DMS 273 (cell line): ENCODE measurements at regions not wholly inside any gene's neighbourhood (a gene's known extent, or its start where the extent isn't known, plus 50 kb on each side); places are given as distances from the start of the nearest gene placed in this dataset.
"Not testable (repeated sequence)": the region's sequence is repeated elsewhere in the genome, so short reads cannot be mapped to it uniquely, and the experiment has no call there.

Experiments
- DNase-seq: peaks from one replicate; lab custom pipeline; 2025; ENCODE audit not compliant: unreplicated experiment; lab: John Stamatoyannopoulos, UW

DNA sequence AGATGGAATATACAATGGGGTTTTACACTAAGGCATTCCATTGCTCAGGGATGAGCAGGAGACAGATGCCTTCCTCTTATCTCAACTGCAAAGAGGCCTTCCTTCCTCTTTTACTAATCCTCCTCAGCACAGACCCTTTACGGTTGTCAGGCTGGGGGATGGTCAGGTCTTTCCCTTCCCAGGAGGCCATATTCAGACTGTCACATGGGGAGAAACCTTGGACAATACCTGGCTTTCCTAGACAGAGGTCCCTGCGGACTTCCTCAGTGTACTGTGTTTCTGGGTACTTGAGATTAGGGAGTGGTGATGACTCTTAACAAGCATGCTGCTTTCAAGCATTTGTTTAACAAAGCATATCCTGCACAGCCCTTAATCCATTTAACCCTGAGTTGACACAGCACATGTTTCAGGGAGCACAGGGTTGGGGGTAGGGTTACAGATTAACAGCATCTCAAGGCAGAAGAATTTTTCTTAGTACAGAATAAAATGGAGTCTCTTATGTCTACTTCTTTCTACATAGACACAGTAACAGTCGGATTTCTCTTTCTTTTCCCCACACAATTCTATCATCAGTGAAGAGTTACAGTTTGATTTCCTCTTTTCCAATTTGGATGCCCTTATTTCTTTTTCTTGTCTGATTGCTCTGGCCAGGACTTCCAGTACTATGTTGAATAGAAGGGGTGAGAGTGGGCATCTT is 737.1 kb downstream of the TRHDE start:
- DNase-seq: not testable (repeated sequence)

DNA sequence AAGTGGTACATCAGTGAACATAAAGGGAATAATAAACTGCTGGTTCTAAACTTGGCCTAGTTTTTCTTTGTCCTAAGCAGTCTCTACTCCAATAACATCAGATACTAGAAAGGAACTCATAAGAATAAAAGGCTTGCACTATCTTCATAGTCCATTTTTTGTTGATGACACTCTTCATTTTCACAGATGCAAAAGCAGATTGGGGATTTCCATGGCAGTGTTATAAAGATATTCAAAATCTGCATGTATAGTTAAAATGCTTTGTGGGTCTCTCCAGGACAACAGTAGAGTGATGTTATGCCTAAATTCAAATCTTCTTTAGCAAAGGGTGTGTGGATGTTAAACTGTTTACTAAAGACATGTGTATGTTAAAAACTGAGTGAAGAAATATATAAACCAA is 745.8 kb downstream of the TRHDE start:
- DNase-seq: no peak

- DNase-seq: no peak
Measured at GRCh38 chr12:73053893-73054292, 781.7 kb downstream of the TRHDE start.

DNA sequence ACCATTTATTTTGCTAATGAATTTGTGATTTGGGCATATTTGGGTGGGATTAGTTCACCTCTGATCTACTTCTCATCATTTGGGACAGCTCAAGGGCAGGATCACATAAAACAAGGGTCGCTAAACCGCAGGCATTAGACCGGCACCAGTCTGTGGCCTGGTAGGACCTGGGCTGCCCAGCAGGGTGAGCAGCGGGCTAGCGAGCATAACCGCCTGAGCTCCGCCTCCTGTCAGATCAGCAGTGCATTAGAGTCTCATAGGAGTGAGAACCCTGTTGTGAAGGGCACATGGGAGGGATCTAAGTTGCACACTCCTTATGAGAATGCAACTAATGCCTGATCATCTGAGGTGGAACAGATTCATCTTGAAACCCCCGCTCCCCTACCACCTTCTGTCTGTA is 785.3 kb downstream of the TRHDE start:
- DNase-seq: no peak

GRCh38 chr12:73065913-73066312 is 793.7 kb downstream of the TRHDE start:
- DNase-seq: no peak

DNA sequence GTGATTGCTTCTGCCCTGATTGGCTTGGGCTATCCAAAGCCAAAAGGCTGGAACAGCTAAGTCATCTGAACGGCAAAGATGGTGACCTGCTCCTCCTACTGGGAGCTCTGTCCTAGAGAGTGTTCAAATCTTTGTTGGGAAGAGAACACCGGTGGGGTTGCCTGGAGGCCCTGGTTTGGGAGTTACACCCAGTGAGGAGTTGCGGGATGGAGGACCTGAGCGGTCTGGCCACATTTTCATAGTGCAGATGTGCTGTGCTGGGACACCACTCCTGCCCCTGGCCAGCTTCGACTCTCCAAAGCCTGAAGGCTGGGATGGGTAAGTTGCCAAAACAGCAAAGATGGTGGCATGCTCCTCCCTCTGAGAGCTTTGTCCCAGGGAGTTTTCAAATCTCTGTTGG is 795.4 kb downstream of the TRHDE start:
- DNase-seq: no peak

GRCh38 chr12:73072214-73072613 is 800.0 kb downstream of the TRHDE start:
- DNase-seq: no peak

GRCh38 chr12:73076760-73077159 is 804.6 kb downstream of the TRHDE start:
- DNase-seq: no peak

GRCh38 chr12:73083736-73084135 is 811.6 kb downstream of the TRHDE start:
- no peak for DNase-seq

- DNase-seq: no peak
Measured at GRCh38 chr12:73106296-73106695, 834.1 kb downstream of the TRHDE start.

- DNase-seq: no peak
Measured at GRCh38 chr12:73106896-73107295, 834.7 kb downstream of the TRHDE start.

DNA sequence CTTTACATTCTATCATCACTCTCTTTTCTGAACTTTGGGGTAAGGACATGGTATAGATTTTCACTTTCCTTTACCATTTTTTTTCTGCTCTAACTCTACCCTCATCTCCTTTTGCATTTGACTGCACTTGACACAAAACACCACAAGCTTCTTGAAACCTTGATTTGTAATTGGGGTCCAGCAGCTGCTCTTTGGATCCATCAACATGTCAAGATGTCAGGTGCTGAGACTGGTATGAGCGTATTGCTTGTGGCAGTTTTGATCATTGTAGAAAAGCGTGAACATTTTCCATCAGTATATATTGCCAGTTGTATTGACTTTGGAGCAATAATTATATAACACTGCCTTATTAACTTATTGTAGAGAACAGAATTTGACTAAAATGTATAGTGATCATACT is 838.6 kb downstream of the TRHDE start:
- DNase-seq: no peak

GRCh38 chr12:73112035-73112816 is 840.1 kb downstream of the TRHDE start:
- DNase-seq: no peak

- no peak for DNase-seq
Measured at GRCh38 chr12:73124480-73124879, 852.3 kb downstream of the TRHDE start.

GRCh38 chr12:73125148-73125547 is 853.0 kb downstream of the TRHDE start:
- no peak for DNase-seq

DNA sequence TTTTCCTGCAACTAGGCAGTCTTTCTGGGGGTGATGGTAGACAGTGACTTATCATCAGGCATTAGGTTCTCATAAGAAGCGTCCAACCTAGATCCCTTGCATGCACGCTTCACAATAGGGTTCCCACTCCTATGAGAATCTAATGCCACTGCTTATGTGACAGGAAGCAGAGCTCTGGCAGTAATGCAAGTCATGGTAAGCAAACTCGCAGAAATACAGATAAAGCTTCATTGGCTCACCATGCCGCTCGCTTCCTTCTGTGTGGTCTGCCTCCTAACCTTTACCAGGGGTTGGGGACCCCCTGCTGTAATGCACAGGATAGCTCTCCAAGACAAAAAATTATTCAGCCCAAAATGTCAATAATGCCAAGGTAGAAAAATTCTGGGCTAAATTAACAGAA is 864.2 kb downstream of the TRHDE start:
- DNase-seq: no peak

GRCh38 chr12:73139642-73140041 is 867.5 kb downstream of the TRHDE start:
- not testable (repeated sequence) for DNase-seq

DNA sequence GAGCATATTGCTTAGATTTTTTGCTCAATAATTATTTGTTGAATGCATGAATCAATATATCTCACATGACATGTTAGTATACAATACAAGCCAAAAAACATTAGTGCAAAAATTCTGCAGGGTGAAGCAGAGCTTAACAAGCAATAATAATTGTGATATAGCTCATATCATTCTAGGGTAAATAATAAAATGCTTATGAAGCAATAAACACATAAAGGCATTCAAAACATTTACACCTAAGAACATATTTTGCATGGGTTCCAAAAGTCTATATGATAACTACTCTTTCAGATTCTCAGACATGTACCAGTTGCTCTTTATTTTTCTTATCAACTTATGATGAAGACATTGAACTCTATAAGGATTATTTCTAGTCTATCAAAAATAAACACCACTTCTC is 886.2 kb downstream of the TRHDE start:
- no peak for DNase-seq

- no peak for DNase-seq
Measured at GRCh38 chr12:73159954-73160353, 887.8 kb downstream of the TRHDE start.

GRCh38 chr12:73161970-73162369 is 889.8 kb downstream of the TRHDE start:
- no peak for DNase-seq

- no peak for DNase-seq
Measured at GRCh38 chr12:73180734-73181133, 908.6 kb downstream of the TRHDE start.

- DNase-seq: no peak
Measured at GRCh38 chr12:73181244-73181643, 909.1 kb downstream of the TRHDE start.

DNA sequence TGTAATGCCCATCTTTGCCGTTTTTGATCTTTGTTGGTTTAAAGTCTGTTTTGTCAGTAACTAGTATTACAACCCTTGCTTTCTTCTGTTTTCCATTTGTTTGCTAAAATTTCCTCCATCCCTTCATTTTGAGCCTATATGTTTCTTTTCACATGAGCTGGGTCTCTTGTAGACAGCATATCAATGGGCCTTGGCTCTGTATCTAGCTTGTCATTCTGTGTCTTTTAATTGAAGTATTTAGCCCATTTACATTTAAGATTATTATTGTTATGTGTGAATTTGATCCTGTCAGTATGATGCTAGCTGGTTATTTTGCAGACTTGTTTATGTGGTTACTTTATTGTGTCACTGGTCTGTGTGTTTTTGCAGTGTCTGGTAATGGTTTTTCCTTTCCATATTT is 913.2 kb downstream of the TRHDE start:
- DNase-seq: no peak
